GM12878 (cell line): ENCODE measurements at regions not wholly inside any gene's neighbourhood (a gene's known extent, or its start where the extent isn't known, plus 50 kb on each side); places are given as distances from the start of the nearest gene placed in this dataset.

Experiments used
- BCL11A ChIP-seq: IDR thresholded peaks from 2 replicates; pipeline ENCODE4 v1.6.1; 2011; ENCODE audit warnings: low read depth, low read length
- CBX5 ChIP-seq: sonication (generic); IDR thresholded peaks from 2 replicates; pipeline ENCODE4 v1.6.1; 2016; ENCODE audit warnings: low read depth, moderate library complexity, mild to moderate bottlenecking, inconsistent platforms
- EGR1 ChIP-seq, 2 experiments: IDR thresholded peaks; 1 replicate in 1 of 2; 2 replicates in 1 of 2; pipeline ENCODE4 v1.6.1; 2011 to 2012; ENCODE audit warnings: low read depth in 2 of 2, low read length in 2 of 2, borderline replicate concordance in 1 of 2, mild to moderate bottlenecking in 1 of 2, moderate library complexity in 1 of 2
- EZH2 ChIP-seq: IDR thresholded peaks from 2 replicates; pipeline ENCODE4 v1.6.1; 2012; ENCODE audit warnings: low read depth, mild to moderate bottlenecking, control low read depth, inconsistent platforms, low read length, borderline replicate concordance; ENCODE audit not compliant: control insufficient read depth
- HDAC2 ChIP-seq: fragments of 200-600 bp; sonication (generic); IDR thresholded peaks from 2 replicates; pipeline ENCODE4 v1.6.1; 2017
- NFYB ChIP-seq: IDR thresholded peaks from 2 replicates; pipeline ENCODE4 v1.6.1; 2011; ENCODE audit warnings: low read depth, mild to moderate bottlenecking, low read length, improper control_type of control experiment, moderate library complexity; ENCODE audit not compliant: insufficient read depth
- NRF1 ChIP-seq: conservative IDR thresholded peaks from 2 replicates; pipeline ENCODE4 v1.6.1; 2011; ENCODE audit warnings: mild to moderate bottlenecking, low read depth, low read length, improper control_type of control experiment
- RFX5 ChIP-seq: IDR thresholded peaks from 2 replicates; pipeline ENCODE4 v1.6.1; 2011; ENCODE audit warnings: low read depth, low read length, improper control_type of control experiment
- SIN3A ChIP-seq: IDR thresholded peaks from 2 replicates; pipeline ENCODE4 v1.6.1; 2012; ENCODE audit warnings: low read depth, low read length, improper control_type of control experiment
- TF ChIP-seq, protein P1 (sequence below): IDR thresholded peaks from 2 replicates; pipeline ENCODE4 v1.6.1; 2011; ENCODE audit warnings: mild to moderate bottlenecking, low read depth, low read length, moderate library complexity; ENCODE audit not compliant: insufficient replicate concordance
- TF ChIP-seq, protein P2 (sequence below), 3 experiments: IDR thresholded peaks in 2 of 3; conservative IDR thresholded peaks in 1 of 3; 2 replicates each; pipeline ENCODE4 v1.5.1; 2011; ENCODE audit warnings: low read depth in 3 of 3, low read length in 3 of 3, mild to moderate bottlenecking in 3 of 3, control low read depth in 2 of 3, moderate library complexity in 2 of 3, inconsistent platforms in 1 of 3, mixed read lengths in 1 of 3; ENCODE audit not compliant: control insufficient read depth in 2 of 3, insufficient read depth in 1 of 3; ENCODE audit errors: extremely low read depth in 1 of 3
- TF ChIP-seq, protein P3 (sequence below): fragments of 450-650 bp; IDR thresholded peaks from 2 replicates; pipeline ENCODE4 v1.6.1; 2017; ENCODE audit warnings: mild to moderate bottlenecking

DNA sequence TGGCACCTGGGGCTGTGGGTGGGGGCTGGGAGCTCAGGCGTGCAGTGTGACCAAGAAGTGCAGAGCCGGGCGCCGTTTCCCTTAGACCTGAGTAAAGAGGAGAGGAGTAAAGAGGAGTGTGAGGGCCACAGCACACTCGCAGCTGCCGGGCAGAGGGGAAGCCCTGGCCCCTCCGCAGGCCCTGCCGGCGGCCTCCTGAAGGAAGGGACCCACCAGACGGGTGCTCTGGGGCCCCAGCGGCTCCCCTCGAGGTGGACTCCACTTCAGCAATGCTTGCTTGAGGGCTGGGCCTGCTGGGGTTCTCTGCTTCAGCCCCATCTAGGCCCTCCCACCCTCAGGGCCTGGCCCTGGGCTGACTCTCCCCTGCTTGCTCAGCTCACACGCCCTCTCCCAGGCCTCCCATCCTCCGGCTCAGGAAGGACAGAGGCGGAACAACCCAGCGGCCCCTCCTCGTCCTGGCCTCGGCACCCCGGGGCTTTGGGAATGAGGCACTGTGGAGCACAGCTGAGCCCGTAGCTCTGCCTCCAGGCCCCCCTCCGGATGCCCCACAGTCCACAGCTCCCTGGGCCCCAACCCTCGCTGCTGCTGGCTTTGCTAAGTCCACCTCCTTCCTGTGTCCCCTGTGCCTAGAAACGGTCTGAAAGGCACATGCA lies 1198.7 kb downstream of the BRD1 start:
- TF ChIP-seq, protein P1, sequence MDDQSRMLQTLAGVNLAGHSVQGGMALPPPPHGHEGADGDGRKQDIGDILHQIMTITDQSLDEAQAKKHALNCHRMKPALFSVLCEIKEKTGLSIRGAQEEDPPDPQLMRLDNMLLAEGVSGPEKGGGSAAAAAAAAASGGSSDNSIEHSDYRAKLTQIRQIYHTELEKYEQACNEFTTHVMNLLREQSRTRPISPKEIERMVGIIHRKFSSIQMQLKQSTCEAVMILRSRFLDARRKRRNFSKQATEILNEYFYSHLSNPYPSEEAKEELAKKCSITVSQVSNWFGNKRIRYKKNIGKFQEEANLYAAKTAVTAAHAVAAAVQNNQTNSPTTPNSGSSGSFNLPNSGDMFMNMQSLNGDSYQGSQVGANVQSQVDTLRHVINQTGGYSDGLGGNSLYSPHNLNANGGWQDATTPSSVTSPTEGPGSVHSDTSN: no peak
- TF ChIP-seq SIN3A (no peak), BCL11A (no peak), EGR1 (IDR thresholded peaks at IDR 0.05; ENCODE audit: borderline replicate concordance in 1 of 2, low read depth in 2 of 2, low read length in 2 of 2) (no peak), HDAC2 (no peak), RFX5 (no peak), NRF1 (no peak), EZH2 (no peak), CBX5 (no peak), NFYB (no peak)
- TF ChIP-seq, protein P2, sequence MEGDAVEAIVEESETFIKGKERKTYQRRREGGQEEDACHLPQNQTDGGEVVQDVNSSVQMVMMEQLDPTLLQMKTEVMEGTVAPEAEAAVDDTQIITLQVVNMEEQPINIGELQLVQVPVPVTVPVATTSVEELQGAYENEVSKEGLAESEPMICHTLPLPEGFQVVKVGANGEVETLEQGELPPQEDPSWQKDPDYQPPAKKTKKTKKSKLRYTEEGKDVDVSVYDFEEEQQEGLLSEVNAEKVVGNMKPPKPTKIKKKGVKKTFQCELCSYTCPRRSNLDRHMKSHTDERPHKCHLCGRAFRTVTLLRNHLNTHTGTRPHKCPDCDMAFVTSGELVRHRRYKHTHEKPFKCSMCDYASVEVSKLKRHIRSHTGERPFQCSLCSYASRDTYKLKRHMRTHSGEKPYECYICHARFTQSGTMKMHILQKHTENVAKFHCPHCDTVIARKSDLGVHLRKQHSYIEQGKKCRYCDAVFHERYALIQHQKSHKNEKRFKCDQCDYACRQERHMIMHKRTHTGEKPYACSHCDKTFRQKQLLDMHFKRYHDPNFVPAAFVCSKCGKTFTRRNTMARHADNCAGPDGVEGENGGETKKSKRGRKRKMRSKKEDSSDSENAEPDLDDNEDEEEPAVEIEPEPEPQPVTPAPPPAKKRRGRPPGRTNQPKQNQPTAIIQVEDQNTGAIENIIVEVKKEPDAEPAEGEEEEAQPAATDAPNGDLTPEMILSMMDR (IDR thresholded peaks at IDR 0.05 in 2 of 3, conservative IDR thresholded peaks at IDR 0.05 in 1 of 3; ENCODE audit: control insufficient read depth in 2 of 3, extremely low read depth in 1 of 3, insufficient read depth in 1 of 3, low read depth in 3 of 3, low read length in 3 of 3): no peak
- TF ChIP-seq, protein P3, sequence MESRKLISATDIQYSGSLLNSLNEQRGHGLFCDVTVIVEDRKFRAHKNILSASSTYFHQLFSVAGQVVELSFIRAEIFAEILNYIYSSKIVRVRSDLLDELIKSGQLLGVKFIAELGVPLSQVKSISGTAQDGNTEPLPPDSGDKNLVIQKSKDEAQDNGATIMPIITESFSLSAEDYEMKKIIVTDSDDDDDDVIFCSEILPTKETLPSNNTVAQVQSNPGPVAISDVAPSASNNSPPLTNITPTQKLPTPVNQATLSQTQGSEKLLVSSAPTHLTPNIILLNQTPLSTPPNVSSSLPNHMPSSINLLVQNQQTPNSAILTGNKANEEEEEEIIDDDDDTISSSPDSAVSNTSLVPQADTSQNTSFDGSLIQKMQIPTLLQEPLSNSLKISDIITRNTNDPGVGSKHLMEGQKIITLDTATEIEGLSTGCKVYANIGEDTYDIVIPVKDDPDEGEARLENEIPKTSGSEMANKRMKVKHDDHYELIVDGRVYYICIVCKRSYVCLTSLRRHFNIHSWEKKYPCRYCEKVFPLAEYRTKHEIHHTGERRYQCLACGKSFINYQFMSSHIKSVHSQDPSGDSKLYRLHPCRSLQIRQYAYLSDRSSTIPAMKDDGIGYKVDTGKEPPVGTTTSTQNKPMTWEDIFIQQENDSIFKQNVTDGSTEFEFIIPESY: no peak
